ENCODE measurements at regions not wholly inside any gene's neighbourhood (a gene's known extent, or its start where the extent isn't known, plus 50 kb on each side); places are given as distances from the start of the nearest gene placed in this dataset.
"Not testable (repeated sequence)": the region's sequence is repeated elsewhere in the genome, so short reads cannot be mapped to it uniquely, and the experiment has no call there.

- no peak overlapping the region for H3K4me2 ChIP-seq (ENCODE audit: insufficient read depth in 1 of 2, low read depth in 2 of 2, low read length in 2 of 2)
- H2BK12ac ChIP-seq (ENCODE audit: low read depth, low read length): no peak overlapping the region
- H3K4me3 ChIP-seq (ENCODE audit: extremely low read depth in 1 of 4, insufficient read depth in 2 of 4, low read depth in 3 of 4, low read length in 4 of 4): no peak overlapping the region
- no peak for TF ChIP-seq HDAC6 (IDR thresholded peaks at IDR 0.05; ENCODE audit: low read depth, low read length)
- CTCF ChIA-PET (ENCODE audit: partially characterized antibody): interaction anchor here (0.7 kb wide), 1 partner anchor 668 kb away, joined by 3 read pairs; no protein-coding TSS in a partner anchor
- H4K5ac ChIP-seq (ENCODE audit: insufficient read length, low read depth, low read length): no peak overlapping the region
- no peak overlapping the region for H2BK5ac ChIP-seq (ENCODE audit: low read depth, low read length)
- no peak overlapping the region for H3K14ac ChIP-seq (ENCODE audit: insufficient read length)
- no peak overlapping the region for H4K8ac ChIP-seq (ENCODE audit: extremely low read depth, insufficient read depth, low read length)
- H3K36me3 ChIP-seq (ENCODE audit: control insufficient read depth in 2 of 4, insufficient read depth in 4 of 4, low read length in 3 of 4): no peaks in the 10 kb centered on the region
- no peaks in the 10 kb centered on the region; a peak in 2 of 7 replicates for H3K27me3 ChIP-seq (replicated peaks in 1 of 4; ENCODE audit: control insufficient read depth in 3 of 4, extremely low read depth in 1 of 4, insufficient read depth in 3 of 4, low read length in 3 of 4)
- no peak overlapping the region for H3K27ac ChIP-seq (ENCODE audit: low read depth, low read length)
- DNase-seq (ENCODE audit: low read depth in 1 of 2, low spot score in 2 of 2) (no peak), FAIRE-seq (no peak)
- no peak overlapping the region for H3K18ac ChIP-seq (ENCODE audit: extremely low read depth, low read length)
- H3K23me2 ChIP-seq (ENCODE audit: low read depth, low read length): no peaks in the 10 kb centered on the region
- H3K4ac ChIP-seq (replicated peaks; ENCODE audit: insufficient read length, low read depth, low read length): no peak overlapping the region
- no peak overlapping the region for H2BK120ac ChIP-seq (replicated peaks; ENCODE audit: low read depth, low read length)
- H4K91ac ChIP-seq (replicated peaks; ENCODE audit: insufficient read length, low read length): no peak overlapping the region
- peaks cover 61 to 92% of the 10 kb centered on the region in 2 experiments for H3K9me3 ChIP-seq (ENCODE audit: insufficient read depth in 2 of 2, low read depth in 1 of 2, low read length in 1 of 2)
- H3K23ac ChIP-seq (ENCODE audit: insufficient read length): no peak overlapping the region
- no peak overlapping the region for H3K9ac ChIP-seq (replicated peaks in 1 of 4; ENCODE audit: extremely low read depth in 1 of 4, low read depth in 3 of 4, low read length in 3 of 4)
- POLR2A ChIA-PET (ENCODE audit: partially characterized antibody): no interaction called here
- no peak overlapping the region for H2BK15ac ChIP-seq (ENCODE audit: low read length)
- no peak overlapping the region for H2AFZ ChIP-seq (ENCODE audit: low read length)
- 82% methylated on average over 20 of the region's 20 CpGs; no CpG with 5 or more reads in 1 of the 2 experiments for WGBS, 2 experiments (ENCODE audit: extremely low coverage in 1 of 2, insufficient coverage in 1 of 2, insufficient read length in 1 of 2, insufficient replicate concordance in 2 of 2, low coverage in 1 of 2, low lambda C conversion rate in 2 of 2, missing lambda C conversion rate in 1 of 2)
- no peaks in the 10 kb centered on the region for H4K20me1 ChIP-seq (replicated peaks in 1 of 2; ENCODE audit: control insufficient read depth in 1 of 2, insufficient read depth in 2 of 2, low read length in 2 of 2)
- no peaks in the 10 kb centered on the region for H3K79me2 ChIP-seq (ENCODE audit: control insufficient read depth in 1 of 2, insufficient read depth in 2 of 2, low read length in 2 of 2)
- H3K79me1 ChIP-seq (ENCODE audit: low read depth, low read length): no peaks in the 10 kb centered on the region
- no peak overlapping the region for H2BK20ac ChIP-seq (ENCODE audit: low read length)
- H3K56ac ChIP-seq (replicated peaks; ENCODE audit: insufficient read length, low read depth, low read length): no peak overlapping the region
- H3K4me1 ChIP-seq (replicated peaks in 1 of 4; ENCODE audit: control insufficient read depth in 3 of 4, insufficient read depth in 4 of 4, low read length in 3 of 4): no peaks in the 10 kb centered on the region; a peak in 1 of 7 replicates
- H2AK5ac ChIP-seq (ENCODE audit: low read depth, low read length): no peak overlapping the region
These were observed 137.6 kb upstream of the PEG3 start for GRCh38 chr19:56978023-56978565.

- H4K5ac ChIP-seq (ENCODE audit: insufficient read length, low read depth, low read length); H3K23ac ChIP-seq (ENCODE audit: insufficient read length); H3K4ac ChIP-seq (replicated peaks; ENCODE audit: insufficient read length, low read depth, low read length); H3K4me3 ChIP-seq (ENCODE audit: extremely low read depth in 1 of 4, insufficient read depth in 2 of 4, low read depth in 3 of 4, low read length in 4 of 4); H2BK120ac ChIP-seq (replicated peaks; ENCODE audit: low read depth, low read length); CTCF ChIA-PET (ENCODE audit: partially characterized antibody); H3K4me1 ChIP-seq (replicated peaks in 1 of 4; ENCODE audit: control insufficient read depth in 3 of 4, insufficient read depth in 4 of 4, low read length in 3 of 4); H2BK20ac ChIP-seq (ENCODE audit: low read length); H4K20me1 ChIP-seq (replicated peaks in 1 of 2; ENCODE audit: control insufficient read depth in 1 of 2, insufficient read depth in 2 of 2, low read length in 2 of 2); H2BK12ac ChIP-seq (ENCODE audit: low read depth, low read length); FAIRE-seq; H2AK5ac ChIP-seq (ENCODE audit: low read depth, low read length); H3K27ac ChIP-seq (ENCODE audit: low read depth, low read length); H3K79me2 ChIP-seq (ENCODE audit: control insufficient read depth in 1 of 2, insufficient read depth in 2 of 2, low read length in 2 of 2); H3K18ac ChIP-seq (ENCODE audit: extremely low read depth, low read length); H3K9ac ChIP-seq (replicated peaks in 1 of 4; ENCODE audit: extremely low read depth in 1 of 4, low read depth in 3 of 4, low read length in 3 of 4); H3K14ac ChIP-seq (ENCODE audit: insufficient read length); H3K36me3 ChIP-seq (ENCODE audit: control insufficient read depth in 2 of 4, insufficient read depth in 4 of 4, low read length in 3 of 4); H3K4me2 ChIP-seq (ENCODE audit: insufficient read depth in 1 of 2, low read depth in 2 of 2, low read length in 2 of 2); H2BK5ac ChIP-seq (ENCODE audit: low read depth, low read length); H4K8ac ChIP-seq (ENCODE audit: extremely low read depth, insufficient read depth, low read length); H4K91ac ChIP-seq (replicated peaks; ENCODE audit: insufficient read length, low read length); H3K56ac ChIP-seq (replicated peaks; ENCODE audit: insufficient read length, low read depth, low read length); H3K27me3 ChIP-seq (replicated peaks in 1 of 4; ENCODE audit: control insufficient read depth in 3 of 4, extremely low read depth in 1 of 4, insufficient read depth in 3 of 4, low read length in 3 of 4); DNase-seq (ENCODE audit: low read depth in 1 of 2, low spot score in 2 of 2); H3K23me2 ChIP-seq (ENCODE audit: low read depth, low read length); POLR2A ChIA-PET (ENCODE audit: partially characterized antibody); H3K79me1 ChIP-seq (ENCODE audit: low read depth, low read length); H2AFZ ChIP-seq (ENCODE audit: low read length); H2BK15ac ChIP-seq (ENCODE audit: low read length): not testable (repeated sequence)
- 75% methylated on average over 7 of the region's 7 CpGs; no CpG with 5 or more reads in 1 of the 2 experiments for WGBS, 2 experiments (ENCODE audit: extremely low coverage in 1 of 2, insufficient coverage in 1 of 2, insufficient read length in 1 of 2, insufficient replicate concordance in 2 of 2, low coverage in 1 of 2, low lambda C conversion rate in 2 of 2, missing lambda C conversion rate in 1 of 2)
- peaks cover 56 to 89% of the 10 kb centered on the region in 2 experiments for H3K9me3 ChIP-seq (ENCODE audit: insufficient read depth in 2 of 2, low read depth in 1 of 2, low read length in 1 of 2)
These were observed 139.5 kb upstream of the USP29 start for GRCh38 chr19:56980326-56980725.
